Mesenchymal stem cell (in vitro differentiated cells and primary cell): ENCODE measurements at regions not wholly inside any gene's neighbourhood (a gene's known extent, or its start where the extent isn't known, plus 50 kb on each side); places are given as distances from the start of the nearest gene placed in this dataset.
A peak's percentile ranks its signal among the peaks of the same experiment; 100 is the strongest.
"Not testable (repeated sequence)": the region's sequence is repeated elsewhere in the genome, so short reads cannot be mapped to it uniquely, and the experiment has no call there.

Experiments used
- DNase-seq: peaks from one replicate; pipeline ENCODE4 v3.0.0-alpha.2; 2013
- H2AFZ ChIP-seq: one replicate; pipeline ENCODE4 v1.6.1; 2013; ENCODE audit warnings: low read depth, mild to moderate bottlenecking, control low read depth, inconsistent platforms, low read length, moderate library complexity
- H2AK5ac ChIP-seq: 2 replicates; pipeline ENCODE4 v1.6.1; 2013; ENCODE audit warnings: low read length, moderate library complexity, mild to moderate bottlenecking, inconsistent platforms; ENCODE audit not compliant: severe bottlenecking
- H2BK120ac ChIP-seq: one replicate; pipeline ENCODE4 v1.6.1; 2013; ENCODE audit warnings: low read depth, mild to moderate bottlenecking, inconsistent platforms, low read length, moderate library complexity
- H2BK12ac ChIP-seq, 2 experiments: one replicate each; pipeline ENCODE4 v1.6.1; 2013; ENCODE audit warnings: inconsistent platforms in 2 of 2, low read length in 2 of 2, mild to moderate bottlenecking in 2 of 2, moderate library complexity in 2 of 2, control low read depth in 1 of 2
- H2BK15ac ChIP-seq: one replicate; pipeline ENCODE4 v1.6.1; 2013; ENCODE audit warnings: mild to moderate bottlenecking, low read depth, inconsistent platforms; ENCODE audit not compliant: poor library complexity, severe bottlenecking
- H2BK5ac ChIP-seq: 2 replicates; pipeline ENCODE4 v1.6.1; 2013; ENCODE audit warnings: low read depth, mild to moderate bottlenecking, low read length, control low read depth, inconsistent platforms; ENCODE audit not compliant: poor library complexity, severe bottlenecking
- H3K14ac ChIP-seq, 2 experiments: one replicate each; pipeline ENCODE4 v1.6.1; 2013; ENCODE audit warnings: inconsistent platforms in 2 of 2, low read length in 2 of 2, control low read depth in 1 of 2, mild to moderate bottlenecking in 1 of 2, moderate library complexity in 1 of 2
- H3K18ac ChIP-seq, 2 experiments: one replicate each; pipeline ENCODE4 v1.6.1; 2013; ENCODE audit warnings: inconsistent platforms in 2 of 2, low read length in 2 of 2, control low read depth in 1 of 2, low read depth in 1 of 2, mild to moderate bottlenecking in 1 of 2
- H3K23ac ChIP-seq, 2 experiments: one replicate each; pipeline ENCODE4 v1.6.1; 2013; ENCODE audit warnings: inconsistent platforms in 2 of 2, low read length in 2 of 2, mild to moderate bottlenecking in 2 of 2, moderate library complexity in 2 of 2, control low read depth in 1 of 2
- H3K27ac ChIP-seq: 2 replicates; pipeline ENCODE4 v1.5.1; 2013; ENCODE audit warnings: mild to moderate bottlenecking, moderate library complexity, low read length, control low read depth, inconsistent platforms; ENCODE audit not compliant: poor library complexity, severe bottlenecking
- H3K27me3 ChIP-seq, 2 experiments: 2 replicates each; pipeline versions ENCODE4 v1.6.1 to v1.7.0; 2013; ENCODE audit warnings: low read length in 2 of 2, mild to moderate bottlenecking in 2 of 2, moderate library complexity in 2 of 2, control low read depth in 1 of 2, inconsistent platforms in 1 of 2; ENCODE audit not compliant: control insufficient read depth in 1 of 2, insufficient read depth in 1 of 2
- H3K36me3 ChIP-seq, 2 experiments: 2 replicates each; pipeline versions ENCODE4 v1.6.1 to v1.7.0; 2013; ENCODE audit warnings: low read length in 2 of 2, control low read depth in 1 of 2, inconsistent platforms in 1 of 2, low read depth in 1 of 2, mild to moderate bottlenecking in 1 of 2; ENCODE audit not compliant: insufficient read depth in 2 of 2, control insufficient read depth in 1 of 2
- H3K4ac ChIP-seq, 2 experiments: one replicate each; pipeline ENCODE4 v1.6.1; 2013; ENCODE audit warnings: inconsistent platforms in 2 of 2, low read length in 2 of 2, mild to moderate bottlenecking in 2 of 2, moderate library complexity in 2 of 2, control low read depth in 1 of 2, low read depth in 1 of 2
- H3K4me1 ChIP-seq: 2 replicates; pipeline ENCODE4 v1.6.1; 2013; ENCODE audit warnings: low read depth, low read length, control low read depth; ENCODE audit not compliant: control insufficient read depth, insufficient read depth
- H3K4me2 ChIP-seq: 2 replicates; pipeline ENCODE4 v1.6.1; 2013; ENCODE audit warnings: low read length, mild to moderate bottlenecking, inconsistent platforms; ENCODE audit not compliant: poor library complexity, severe bottlenecking
- H3K4me3 ChIP-seq, 2 experiments: 2 replicates each; pipeline versions ENCODE4 v1.5.1 to v1.7.0; 2013; ENCODE audit warnings: low read length in 2 of 2, mild to moderate bottlenecking in 2 of 2, control low read depth in 1 of 2, low read depth in 1 of 2; ENCODE audit not compliant: insufficient read depth in 1 of 2
- H3K79me1 ChIP-seq: replicated peaks from 2 replicates; pipeline ENCODE4 v1.6.1; 2013; ENCODE audit warnings: mild to moderate bottlenecking, control low read depth, low read length, inconsistent platforms; ENCODE audit not compliant: poor library complexity, severe bottlenecking
- H3K9ac ChIP-seq: 2 replicates; pipeline ENCODE4 v1.7.0; 2013; ENCODE audit warnings: mild to moderate bottlenecking, low read length, moderate library complexity
- H3K9me3 ChIP-seq: 2 replicates; pipeline ENCODE4 v1.7.0; 2013; ENCODE audit warnings: mild to moderate bottlenecking, low read length; ENCODE audit not compliant: control insufficient read depth
- H4K8ac ChIP-seq: one replicate; pipeline ENCODE4 v1.6.1; 2013; ENCODE audit warnings: inconsistent platforms, mild to moderate bottlenecking, low read length, moderate library complexity
- H4K91ac ChIP-seq: one replicate; pipeline ENCODE4 v1.6.1; 2013; ENCODE audit warnings: mild to moderate bottlenecking, low read length, inconsistent platforms
- WGBS: methylation state at CpG from one replicate; pipeline ENCODE4 v1.1.7; 2013; ENCODE audit warnings: mixed read lengths; 5-methylcytosine and 5-hydroxymethylcytosine counted together

- Histone ChIP-seq H3K4ac (no peak overlapping the region), H3K9ac (no peak overlapping the region), H3K79me1 (peaks cover 10% of the 10 kb centered on the region), H2BK12ac (no peak overlapping the region), H2BK120ac (no peak overlapping the region), H2BK15ac (no peak overlapping the region), H4K91ac (no peak overlapping the region), H3K27me3 (peaks cover 0 to 6% of the 10 kb centered on the region in 2 experiments), H3K4me1 (peaks cover 11% of the 10 kb centered on the region), H3K14ac (no peak overlapping the region), H2BK5ac (no peak overlapping the region), H2AK5ac (no peak overlapping the region), H3K36me3 (peaks cover 0 to 6% of the 10 kb centered on the region in 2 experiments), H4K8ac (no peak overlapping the region), H3K23ac (no peak overlapping the region), H3K18ac (no peak overlapping the region), H3K4me2 (no peak overlapping the region), H2AFZ (no peak overlapping the region), H3K9me3 (no peaks in the 10 kb centered on the region), H3K27ac (no peak overlapping the region), H3K4me3 (no peak overlapping the region)
- DNase-seq, result no peak
- whole genome bisulfite sequencing, result 70% methylated on average over 1 of the region's 3 CpGs
Measured at GRCh38 chr7:32765185-32765584, 126.4 kb downstream of the KBTBD2 start.

DNA sequence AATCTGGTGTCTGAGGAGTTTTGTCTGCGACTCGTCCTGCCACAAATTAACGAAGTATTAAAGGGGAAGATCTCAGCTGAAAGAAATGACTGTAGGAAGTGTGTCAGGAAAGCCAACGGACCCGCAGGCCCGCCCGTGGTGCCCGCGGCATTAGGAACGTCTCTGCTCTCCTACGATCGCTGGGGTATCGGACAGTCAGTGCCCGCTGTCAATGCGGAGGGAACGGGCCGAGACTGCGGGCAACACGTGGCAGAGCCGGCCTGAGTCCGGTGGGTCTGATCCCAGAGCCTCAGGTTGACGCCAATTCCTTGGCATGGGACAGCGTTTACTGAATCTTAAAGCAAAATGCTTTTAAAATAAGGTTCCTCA, 128.7 kb downstream of the KBTBD2 start:
- Histone ChIP-seq H4K8ac (no peak overlapping the region), H3K9ac (no peak overlapping the region), H3K27me3 (peaks cover 0 to 6% of the 10 kb centered on the region in 2 experiments), H3K23ac (no peak overlapping the region), H4K91ac (no peak overlapping the region), H3K4me1 (peaks cover 11% of the 10 kb centered on the region), H3K4ac (no peak overlapping the region), H2BK15ac (no peak overlapping the region), H3K4me2 (peak overlapping the region; percentile 74), H3K14ac (no peak overlapping the region), H3K79me1 (peaks cover 12% of the 10 kb centered on the region), H3K9me3 (no peaks in the 10 kb centered on the region), H2AK5ac (no peak overlapping the region), H3K18ac (no peak overlapping the region), H3K27ac (no peak overlapping the region), H3K4me3 (peak overlapping the region in 1 of 2 experiments; percentile 38), H2BK5ac (no peak overlapping the region), H3K36me3 (peaks cover 0 to 6% of the 10 kb centered on the region in 2 experiments), H2BK12ac (no peak overlapping the region), H2AFZ (no peak overlapping the region), H2BK120ac (peak overlapping the region; percentile 49)
- no peak for DNase-seq
- WGBS, result 51% methylated on average over 23 of the region's 23 CpGs

- H2BK120ac ChIP-seq, H3K36me3 ChIP-seq, H3K4ac ChIP-seq, H2BK15ac ChIP-seq, H4K91ac ChIP-seq, H3K9me3 ChIP-seq, H2BK12ac ChIP-seq, H3K9ac ChIP-seq, DNase-seq, H2BK5ac ChIP-seq, H3K23ac ChIP-seq, H3K18ac ChIP-seq, H4K8ac ChIP-seq, H2AK5ac ChIP-seq, H2AFZ ChIP-seq, H3K14ac ChIP-seq, H3K27me3 ChIP-seq, H3K27ac ChIP-seq: not testable (repeated sequence)
- Histone ChIP-seq H3K4me3 (peak overlapping the region in 1 of 2 experiments; percentile 43), H3K4me2 (peak overlapping the region; percentile 64), H3K4me1 (peaks cover 11% of the 10 kb centered on the region), H3K79me1 (peaks cover 12% of the 10 kb centered on the region)
- 50% methylated on average over 23 of the region's 29 CpGs for WGBS
Measured at GRCh38 chr7:32762206-32762924, 129.2 kb downstream of the KBTBD2 start.

GRCh38 chr7:32761451-32762205, 129.9 kb downstream of the KBTBD2 start:
- H4K8ac ChIP-seq, result no peak overlapping the region
- H2BK120ac ChIP-seq, result no peak overlapping the region
- H3K18ac ChIP-seq, result no peak overlapping the region
- peaks cover 0 to 6% of the 10 kb centered on the region in 2 experiments for H3K27me3 ChIP-seq
- H3K14ac ChIP-seq, result no peak overlapping the region
- H2BK15ac ChIP-seq, result no peak overlapping the region
- H3K36me3 ChIP-seq, result peaks cover 0 to 6% of the 10 kb centered on the region in 2 experiments
- no peak overlapping the region for H2AFZ ChIP-seq
- H2BK12ac ChIP-seq, result no peak overlapping the region
- H4K91ac ChIP-seq, result no peak overlapping the region
- peak overlapping the region; percentile 43 to 47 for H3K4me3 ChIP-seq
- peak overlapping the region; percentile 44 for H2BK5ac ChIP-seq
- H2AK5ac ChIP-seq, result no peak overlapping the region
- no peak overlapping the region for H3K9ac ChIP-seq
- 50% methylated on average over 40 of the region's 46 CpGs for WGBS
- H3K9me3 ChIP-seq, result no peaks in the 10 kb centered on the region
- peak overlapping the region; percentile 64 for H3K4me2 ChIP-seq
- no peak overlapping the region for H3K27ac ChIP-seq
- H3K23ac ChIP-seq, result no peak overlapping the region
- H3K79me1 ChIP-seq, result peaks cover 12% of the 10 kb centered on the region
- peaks cover 11% of the 10 kb centered on the region for H3K4me1 ChIP-seq
- H3K4ac ChIP-seq, result no peak overlapping the region
- DNase-seq, result no peak
